ENCODE measurements at regions not wholly inside any gene's neighbourhood (a gene's known extent, or its start where the extent isn't known, plus 50 kb on each side); places are given as distances from the start of the nearest gene placed in this dataset.
"Not testable (repeated sequence)": the region's sequence is repeated elsewhere in the genome, so short reads cannot be mapped to it uniquely, and the experiment has no call there.

DNA sequence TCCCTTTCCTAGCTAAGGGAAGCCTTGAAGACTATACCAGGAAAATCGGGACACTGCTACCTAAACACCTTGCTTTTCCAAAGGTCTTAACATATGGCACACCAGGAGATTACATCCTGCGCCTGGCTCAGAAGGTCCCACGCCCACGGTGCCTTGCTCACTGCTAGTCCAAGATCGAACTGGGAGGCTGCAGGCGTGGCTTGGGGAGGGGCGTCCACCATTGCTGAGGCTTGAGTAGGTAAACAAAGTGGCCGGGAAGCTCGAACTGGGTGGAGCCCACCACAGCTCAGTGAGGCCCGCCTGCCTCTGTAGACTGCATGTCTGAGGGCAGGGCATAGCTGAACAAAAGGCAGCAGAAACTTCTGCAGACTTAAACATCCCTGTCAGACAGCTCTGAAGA, 459.7 kb upstream of the EYS start:
- H3K4me3 Mint-ChIP-seq; H3K27ac Mint-ChIP-seq; H3K27me3 Mint-ChIP-seq; H3K4me1 Mint-ChIP-seq; CTCF ChIA-PET; DNase-seq; H3K36me3 Mint-ChIP-seq (ENCODE audit: low read depth); POLR2A ChIA-PET: not testable (repeated sequence)
- peaks cover 42% of the 10 kb centered on the region for H3K9me3 Mint-ChIP-seq

GRCh38 chr6:66161546-66162108, 454.6 kb upstream of the EYS start:
- ChIA-PET CTCF (no interaction called here), POLR2A (no interaction called here)
- Mint-ChIP-seq H3K27me3 (no peaks in the 10 kb centered on the region), H3K4me3 (no peak overlapping the region), H3K4me1 (no peaks in the 10 kb centered on the region), H3K9me3 (peaks cover 39% of the 10 kb centered on the region), H3K36me3 (ENCODE audit: low read depth) (no peaks in the 10 kb centered on the region), H3K27ac (no peak overlapping the region)
- DNase-seq: no peak

GRCh38 chr6:66159937-66160336, 452.9 kb upstream of the EYS start:
- Mint-ChIP-seq H3K27ac (no peak overlapping the region), H3K9me3 (peaks cover 28% of the 10 kb centered on the region), H3K4me1 (no peaks in the 10 kb centered on the region), H3K27me3 (no peaks in the 10 kb centered on the region), H3K36me3 (ENCODE audit: low read depth) (no peaks in the 10 kb centered on the region), H3K4me3 (no peak overlapping the region)
- ChIA-PET POLR2A (no interaction called here), CTCF (no interaction called here)
- no peak for DNase-seq

DNA sequence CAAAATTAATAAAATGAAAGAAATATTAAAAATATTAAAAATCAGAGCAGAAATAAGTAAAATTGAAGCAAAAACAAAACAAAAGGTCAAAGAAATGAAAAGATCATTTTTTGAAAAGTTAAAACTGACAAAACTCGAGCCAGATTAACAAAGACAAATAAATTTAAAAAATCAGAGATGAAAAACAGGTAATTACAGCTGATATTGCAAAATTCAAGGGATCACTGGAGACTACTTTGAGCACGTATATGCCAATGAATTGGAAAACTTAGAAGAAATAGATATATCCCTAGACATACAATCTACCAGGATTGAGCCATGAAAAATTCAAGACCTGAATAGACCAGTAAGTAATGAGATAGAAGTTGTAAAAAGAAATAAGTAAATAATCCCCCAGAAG, 446.2 kb upstream of the EYS start:
- Mint-ChIP-seq H3K4me1 (no peaks in the 10 kb centered on the region), H3K9me3 (peaks cover 4% of the 10 kb centered on the region), H3K27me3 (no peaks in the 10 kb centered on the region), H3K36me3 (ENCODE audit: low read depth) (no peaks in the 10 kb centered on the region), H3K27ac (no peak overlapping the region), H3K4me3 (no peak overlapping the region)
- ChIA-PET CTCF (no interaction called here), POLR2A (no interaction called here)
- DNase-seq: no peak

GRCh38 chr6:66149132-66149531, 442.1 kb upstream of the EYS start:
- H3K4me3 Mint-ChIP-seq: no peak overlapping the region
- ChIA-PET POLR2A (no interaction called here), CTCF (no interaction called here)
- no peak for DNase-seq
- H3K4me1 Mint-ChIP-seq: no peaks in the 10 kb centered on the region
- no peaks in the 10 kb centered on the region for H3K36me3 Mint-ChIP-seq (ENCODE audit: low read depth)
- no peak overlapping the region for H3K27ac Mint-ChIP-seq
- H3K27me3 Mint-ChIP-seq: no peaks in the 10 kb centered on the region
- peaks cover 5% of the 10 kb centered on the region for H3K9me3 Mint-ChIP-seq

GRCh38 chr6:66145867-66146266, 438.8 kb upstream of the EYS start:
- CTCF ChIA-PET: no interaction called here
- Mint-ChIP-seq H3K9me3 (peaks cover 8% of the 10 kb centered on the region), H3K36me3 (ENCODE audit: low read depth) (no peaks in the 10 kb centered on the region), H3K27me3 (no peaks in the 10 kb centered on the region), H3K4me3 (no peak overlapping the region), H3K27ac (no peak overlapping the region), H3K4me1 (no peaks in the 10 kb centered on the region)
- no peak for DNase-seq
- POLR2A ChIA-PET: no interaction called here

DNA sequence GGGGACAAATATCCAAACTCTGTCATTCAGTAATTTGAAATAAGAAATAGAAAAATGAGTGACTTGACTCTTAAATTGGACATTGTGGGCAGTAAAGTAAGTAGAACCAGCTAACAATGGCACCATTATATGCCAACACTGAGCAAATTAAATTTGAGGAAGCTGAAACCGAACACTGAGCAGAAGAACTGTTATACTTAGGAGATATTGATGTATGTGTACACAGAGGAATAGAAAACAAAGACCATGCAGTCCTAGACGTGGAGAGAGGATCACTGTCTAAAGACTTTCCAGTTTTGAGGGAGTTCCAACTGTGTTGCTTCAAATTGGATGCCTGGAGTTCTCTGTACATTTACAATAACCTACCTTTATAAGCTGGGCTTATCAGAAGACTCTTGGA, 427.0 kb upstream of the EYS start:
- H3K4me1 Mint-ChIP-seq: no peaks in the 10 kb centered on the region

GRCh38 chr6:66128656-66129055, 421.6 kb upstream of the EYS start:
- CTCF ChIA-PET: no interaction called here

More for the DNA sequence above, 427.0 kb upstream of the EYS start:
- Mint-ChIP-seq H3K27me3 (no peaks in the 10 kb centered on the region), H3K27ac (no peak overlapping the region), H3K4me3 (no peak overlapping the region), H3K36me3 (ENCODE audit: low read depth) (no peaks in the 10 kb centered on the region), H3K9me3 (peaks cover 15% of the 10 kb centered on the region)
- no peak for DNase-seq
- ChIA-PET CTCF (no interaction called here), POLR2A (no interaction called here)

DNA sequence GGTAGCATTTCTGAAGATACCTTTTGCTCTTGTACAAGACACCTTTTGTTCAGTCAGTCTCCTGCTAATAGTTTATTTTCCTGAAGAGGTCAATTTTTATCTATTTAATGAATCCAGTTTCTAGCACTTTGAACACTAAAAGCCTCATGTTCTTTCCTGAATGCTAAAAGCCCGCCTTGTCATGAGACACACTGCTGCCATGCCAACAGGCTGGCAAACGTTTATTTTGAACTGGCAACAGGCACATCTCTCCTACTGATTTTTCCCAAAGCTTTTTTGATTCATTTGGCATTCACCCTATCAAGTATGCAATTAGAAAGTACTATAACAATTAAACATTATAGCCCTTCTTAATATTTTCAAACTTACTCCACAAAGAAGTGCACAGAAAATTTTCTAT, 421.2 kb upstream of the EYS start:
- H3K27me3 Mint-ChIP-seq: no peaks in the 10 kb centered on the region
- POLR2A ChIA-PET: no interaction called here
- no peak overlapping the region for H3K27ac Mint-ChIP-seq
- peaks cover 18% of the 10 kb centered on the region for H3K9me3 Mint-ChIP-seq
- no peak for DNase-seq
- H3K4me1 Mint-ChIP-seq: no peaks in the 10 kb centered on the region
- H3K4me3 Mint-ChIP-seq: no peak overlapping the region
- no peaks in the 10 kb centered on the region for H3K36me3 Mint-ChIP-seq (ENCODE audit: low read depth)
- CTCF ChIA-PET: no interaction called here

More at GRCh38 chr6:66128656-66129055, 421.6 kb upstream of the EYS start:
- POLR2A ChIA-PET: no interaction called here
- no peak overlapping the region for H3K27ac Mint-ChIP-seq
- H3K36me3 Mint-ChIP-seq (ENCODE audit: low read depth): no peaks in the 10 kb centered on the region
- no peak for DNase-seq
- H3K4me1 Mint-ChIP-seq: no peaks in the 10 kb centered on the region
- H3K9me3 Mint-ChIP-seq: peaks cover 18% of the 10 kb centered on the region
- no peak overlapping the region for H3K4me3 Mint-ChIP-seq
- no peaks in the 10 kb centered on the region for H3K27me3 Mint-ChIP-seq

GRCh38 chr6:66127061-66127460, 420.0 kb upstream of the EYS start:
- no peak for DNase-seq
- peaks cover 16% of the 10 kb centered on the region for H3K9me3 Mint-ChIP-seq
- no peak overlapping the region for H3K27ac Mint-ChIP-seq
- ChIA-PET CTCF (interaction anchor here (1.3 kb wide), 1 partner anchor 15 kb away, joined by 5 read pairs; no protein-coding TSS in a partner anchor), POLR2A (no interaction called here)
- no peaks in the 10 kb centered on the region for H3K36me3 Mint-ChIP-seq (ENCODE audit: low read depth)
- H3K4me1 Mint-ChIP-seq: no peaks in the 10 kb centered on the region
- no peak overlapping the region for H3K4me3 Mint-ChIP-seq
- no peaks in the 10 kb centered on the region for H3K27me3 Mint-ChIP-seq

GRCh38 chr6:66126358-66126757, 419.3 kb upstream of the EYS start:
- H3K36me3 Mint-ChIP-seq (ENCODE audit: low read depth): no peaks in the 10 kb centered on the region
- POLR2A ChIA-PET: no interaction called here
- DNase-seq: no peak
- CTCF ChIA-PET: interaction anchor here (1.3 kb wide), 1 partner anchor 16 kb away, joined by 5 read pairs; no protein-coding TSS in a partner anchor
- no peaks in the 10 kb centered on the region for H3K27me3 Mint-ChIP-seq
- no peak overlapping the region for H3K27ac Mint-ChIP-seq
- H3K4me3 Mint-ChIP-seq: no peak overlapping the region
- peaks cover 18% of the 10 kb centered on the region for H3K9me3 Mint-ChIP-seq
- no peaks in the 10 kb centered on the region for H3K4me1 Mint-ChIP-seq

DNA sequence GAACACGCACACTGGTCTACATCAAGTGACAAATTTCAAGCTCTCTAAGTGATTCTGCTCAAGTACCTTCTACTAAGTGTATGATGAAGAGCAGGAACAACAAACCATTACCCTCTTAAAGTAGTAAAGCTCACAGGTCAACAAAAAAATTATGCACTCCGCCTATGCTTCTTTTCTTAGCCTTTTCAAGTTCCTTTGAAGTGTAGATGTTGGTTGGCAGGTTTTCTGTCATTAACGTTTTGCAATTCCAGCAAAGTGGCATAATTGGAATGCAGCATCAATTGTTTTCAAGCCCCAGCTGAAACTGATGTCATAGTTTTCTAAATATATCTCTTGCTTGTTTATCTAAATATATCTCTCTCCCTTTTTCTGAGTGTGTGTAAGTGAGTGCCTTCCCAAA, 396.9 kb upstream of the EYS start:
- Mint-ChIP-seq H3K27ac (no peak overlapping the region), H3K9me3 (peaks cover 10% of the 10 kb centered on the region), H3K36me3 (ENCODE audit: low read depth) (no peaks in the 10 kb centered on the region)

DNA sequence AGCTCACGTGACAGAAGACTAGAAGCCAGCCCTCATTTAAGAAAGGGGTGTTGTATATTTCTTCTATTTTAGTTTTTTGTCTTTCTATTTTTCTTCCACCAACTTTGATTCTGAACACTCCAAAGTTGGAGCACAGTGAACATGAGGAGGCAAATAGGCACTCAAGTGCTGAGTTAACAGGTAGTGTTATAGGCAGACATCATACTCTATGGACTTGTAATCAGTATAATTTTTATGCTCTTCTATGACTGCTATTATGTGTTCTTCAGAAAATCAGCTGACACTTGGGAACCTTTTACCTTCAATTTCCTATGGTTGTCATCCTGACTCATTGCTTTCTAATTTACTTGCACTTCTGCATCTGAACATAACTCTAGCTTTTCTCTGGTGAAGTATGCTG, 396.3 kb upstream of the EYS start:
- Mint-ChIP-seq H3K4me1 (no peaks in the 10 kb centered on the region), H3K27me3 (no peaks in the 10 kb centered on the region)

More for the DNA sequence above, 396.9 kb upstream of the EYS start:
- no peak for DNase-seq
- Mint-ChIP-seq H3K4me1 (no peaks in the 10 kb centered on the region), H3K4me3 (no peak overlapping the region), H3K27me3 (no peaks in the 10 kb centered on the region)
- POLR2A ChIA-PET: no interaction called here
- CTCF ChIA-PET: no interaction called here

GRCh38 chr6:66096679-66097078, 389.7 kb upstream of the EYS start:
- H3K9me3 Mint-ChIP-seq: peaks cover 20% of the 10 kb centered on the region
- no peaks in the 10 kb centered on the region for H3K27me3 Mint-ChIP-seq
- CTCF ChIA-PET: no interaction called here

More for the DNA sequence above, 396.3 kb upstream of the EYS start:
- ChIA-PET CTCF (no interaction called here), POLR2A (no interaction called here)
- no peak overlapping the region for H3K27ac Mint-ChIP-seq
- H3K9me3 Mint-ChIP-seq: peaks cover 11% of the 10 kb centered on the region
- H3K36me3 Mint-ChIP-seq (ENCODE audit: low read depth): no peaks in the 10 kb centered on the region
- no peak overlapping the region for H3K4me3 Mint-ChIP-seq
- no peak for DNase-seq

More at GRCh38 chr6:66096679-66097078, 389.7 kb upstream of the EYS start:
- POLR2A ChIA-PET: no interaction called here
- no peak for DNase-seq
- H3K4me1 Mint-ChIP-seq: no peaks in the 10 kb centered on the region
- H3K27ac Mint-ChIP-seq: no peak overlapping the region
- no peak overlapping the region for H3K4me3 Mint-ChIP-seq
- no peaks in the 10 kb centered on the region for H3K36me3 Mint-ChIP-seq (ENCODE audit: low read depth)
